GM19043 (cell line): ENCODE measurements at regions not wholly inside any gene's neighbourhood (a gene's known extent, or its start where the extent isn't known, plus 50 kb on each side); places are given as distances from the start of the nearest gene placed in this dataset.

Source experiments
- ATAC-seq: cut with Tn5 transposase; IDR thresholded peaks from one replicate; pipeline ENCODE4 v1.9.1; 2021; ENCODE audit warnings: low read depth; ENCODE audit not compliant: unreplicated experiment

DNA sequence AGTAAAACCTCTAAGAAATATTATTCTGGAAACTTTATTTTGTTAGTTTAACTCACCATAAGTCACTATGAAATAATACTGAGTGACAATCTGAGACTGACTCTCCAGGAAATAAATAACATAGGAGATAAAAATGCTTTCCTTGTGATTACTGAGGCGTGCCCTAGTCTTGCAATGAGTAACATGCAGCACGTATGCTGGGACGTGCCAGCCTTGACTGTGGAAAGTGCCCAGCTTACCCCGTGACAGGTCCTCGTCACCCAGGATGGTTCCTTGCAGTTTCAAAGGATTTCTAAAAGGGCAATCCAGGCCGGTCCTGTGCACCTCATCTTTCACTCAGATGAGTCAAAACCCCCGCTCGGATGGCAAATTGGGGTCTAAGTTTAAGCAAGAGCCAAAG, 720.8 kb upstream of the ADAMTS16 start:
- ATAC-seq = no peak

DNA sequence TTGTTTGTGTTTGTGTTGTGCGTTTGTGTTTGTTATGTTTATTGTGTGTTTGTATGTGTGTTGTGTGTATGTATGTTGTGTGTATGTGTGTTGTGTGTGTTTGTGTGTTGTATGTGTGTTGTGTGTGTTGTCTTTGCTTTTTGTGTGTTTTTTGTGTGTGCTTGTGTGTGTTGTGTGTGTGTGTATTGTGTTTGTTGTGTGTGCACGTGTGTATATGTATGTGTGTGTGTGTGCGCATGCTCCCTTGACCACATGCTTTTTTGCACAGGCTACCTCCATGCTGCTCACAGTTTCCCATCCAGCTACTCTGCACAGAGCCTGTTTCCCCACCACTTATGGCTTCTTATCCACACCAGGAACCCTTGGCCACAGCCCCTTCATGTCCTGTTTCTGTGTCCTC, 720.0 kb upstream of the ADAMTS16 start:
- no peak for ATAC-seq

DNA sequence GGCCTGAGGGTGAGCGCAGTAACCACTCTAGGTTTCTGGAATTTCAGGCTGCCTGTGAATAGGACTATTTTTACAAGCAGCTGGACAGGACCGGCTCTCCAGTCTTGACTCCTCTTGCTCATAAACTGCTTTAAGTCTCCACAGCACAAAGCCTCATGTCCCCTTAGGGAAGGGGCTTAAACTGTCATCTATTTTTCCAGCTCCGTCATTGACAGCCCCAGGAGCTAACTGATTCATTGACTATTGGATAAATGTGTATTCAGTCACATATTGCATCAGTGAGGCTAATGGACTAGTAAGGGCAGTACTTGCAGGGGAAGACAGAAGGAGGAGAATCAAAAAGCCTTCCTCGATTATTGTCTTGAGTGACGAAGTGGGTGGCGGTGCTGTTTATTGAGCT, 719.4 kb upstream of the ADAMTS16 start:
- ATAC-seq = no peak

DNA sequence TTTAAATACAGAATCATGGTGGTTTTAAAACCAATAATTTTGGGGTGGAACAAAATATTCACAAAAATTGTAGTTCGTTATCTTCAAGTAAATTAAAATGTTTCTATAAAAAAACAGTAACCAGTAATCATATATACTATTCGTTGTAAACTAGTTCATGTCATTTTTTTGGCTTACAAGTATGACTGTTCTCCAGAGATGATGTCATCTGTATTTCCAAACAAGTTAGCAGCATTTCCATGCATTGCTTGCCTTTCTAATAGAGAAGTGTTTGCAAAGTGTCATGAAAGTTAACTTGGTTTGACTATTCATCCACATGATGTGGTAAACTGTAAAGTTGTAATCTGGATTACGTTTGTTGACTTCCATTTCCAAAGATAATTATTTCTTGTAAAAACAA, 717.9 kb upstream of the ADAMTS16 start:
- ATAC-seq = no peak

DNA sequence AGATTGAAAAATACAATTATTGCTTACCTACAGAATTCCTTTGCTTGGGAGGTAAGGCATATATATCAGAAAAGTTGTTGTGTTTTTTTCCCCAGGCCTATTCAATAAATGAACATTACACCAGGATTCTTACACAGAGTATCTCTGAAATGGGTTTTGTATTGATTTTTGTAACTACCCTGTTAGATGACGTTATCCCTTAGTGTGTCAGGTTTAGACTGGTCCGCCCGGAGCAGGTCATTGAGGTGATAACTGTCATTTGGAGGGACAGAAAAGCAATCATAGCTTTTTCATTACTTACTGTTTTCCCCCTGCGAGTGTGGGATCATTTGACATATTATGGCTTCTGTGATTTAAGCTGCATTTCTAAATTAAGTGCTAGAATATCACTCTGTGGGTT, 715.2 kb upstream of the ADAMTS16 start:
- ATAC-seq = no peak

DNA sequence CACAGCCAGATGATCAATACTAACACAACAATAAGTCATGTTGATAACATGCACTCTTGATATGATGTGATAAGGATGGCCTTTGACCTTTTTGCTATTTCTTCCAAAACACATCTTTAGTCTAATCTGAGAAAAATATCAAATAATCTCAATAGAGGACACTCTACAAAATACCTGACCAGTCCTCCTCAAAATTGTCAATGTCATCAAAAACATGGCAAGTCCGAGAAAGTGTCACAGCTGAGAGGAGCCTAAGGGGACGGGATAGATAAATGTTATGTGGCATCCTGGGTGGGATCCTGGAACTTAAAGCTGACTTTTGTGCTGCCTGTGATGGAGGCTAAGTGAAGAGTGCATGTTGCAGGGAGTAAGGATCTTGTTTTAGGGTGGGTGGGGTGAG, 699.6 kb upstream of the ADAMTS16 start:
- ATAC-seq = no peak

DNA sequence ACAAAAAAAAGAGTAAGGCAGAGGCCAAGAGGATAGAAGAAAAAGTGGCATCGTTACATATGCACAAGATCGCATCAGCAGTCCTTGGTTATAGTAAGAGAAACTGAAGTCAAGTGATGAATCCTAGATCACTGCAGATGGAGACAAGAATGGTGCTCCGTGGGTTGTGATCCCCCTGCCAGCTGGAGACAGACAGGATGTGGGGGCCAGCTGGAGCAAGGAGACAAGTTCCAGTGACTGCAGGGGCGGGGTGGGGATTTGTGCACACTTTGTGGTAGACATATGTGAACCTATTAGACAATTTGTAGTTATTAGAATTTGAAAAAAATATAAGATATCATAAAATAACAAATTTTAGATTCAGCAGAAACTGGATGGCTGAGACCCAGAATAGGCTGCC, 697.9 kb upstream of the ADAMTS16 start:
- ATAC-seq = no peak

DNA sequence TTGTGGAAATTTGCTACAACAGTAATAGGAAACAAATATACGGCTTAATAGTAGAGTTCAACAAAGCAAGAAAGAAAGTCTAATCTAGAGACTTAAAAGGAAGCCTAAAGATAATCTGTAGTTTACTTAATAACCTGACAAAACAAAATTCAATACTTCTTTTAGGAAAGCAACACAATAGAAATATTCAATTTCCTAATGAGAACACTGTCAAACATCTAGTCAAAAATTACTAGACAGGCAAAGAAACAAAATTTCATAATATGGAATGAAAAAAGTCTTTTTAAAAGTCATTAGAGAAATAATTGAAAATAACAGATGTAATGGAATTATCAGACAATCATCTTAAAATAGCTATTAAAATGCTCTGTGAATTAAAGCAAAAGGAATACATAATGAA, 692.5 kb upstream of the ADAMTS16 start:
- ATAC-seq = no peak

DNA sequence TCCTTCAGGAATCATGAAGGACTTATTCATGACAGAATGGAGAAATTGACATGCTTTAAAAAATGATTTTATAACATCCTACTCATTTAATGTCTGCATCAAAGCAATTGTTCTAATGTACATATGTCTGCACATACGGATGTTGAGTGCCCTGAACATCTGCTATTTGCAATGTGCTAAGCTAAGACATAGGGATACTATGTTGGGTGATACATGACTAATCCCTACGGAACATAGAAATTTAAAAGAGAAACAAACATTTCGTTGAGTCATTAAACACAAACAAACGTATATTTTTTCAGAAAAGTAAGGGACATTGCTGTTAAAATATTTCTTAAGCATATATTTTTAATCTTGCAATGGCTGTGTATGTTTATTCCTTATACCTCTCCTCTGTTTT, 686.5 kb upstream of the ADAMTS16 start:
- no peak for ATAC-seq

DNA sequence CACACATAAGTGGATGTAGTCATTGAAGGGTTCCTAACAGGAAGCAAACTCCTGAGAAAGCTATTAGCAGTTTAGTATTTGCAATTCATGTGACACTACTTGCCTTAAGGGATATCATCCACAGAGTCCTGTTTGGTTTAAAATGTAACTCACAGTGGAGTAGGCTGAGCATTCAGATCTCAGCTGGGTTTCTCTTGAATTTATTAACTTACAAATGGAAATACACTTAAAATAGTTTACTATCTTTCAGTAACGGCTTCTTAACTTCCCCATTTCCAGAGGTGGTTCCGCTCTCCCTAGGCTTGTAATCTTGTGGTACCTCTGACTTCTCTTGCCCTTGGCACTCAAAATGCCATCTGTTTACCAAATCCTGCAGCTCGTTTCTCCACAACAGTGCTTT, 660.7 kb upstream of the ADAMTS16 start:
- no peak for ATAC-seq

DNA sequence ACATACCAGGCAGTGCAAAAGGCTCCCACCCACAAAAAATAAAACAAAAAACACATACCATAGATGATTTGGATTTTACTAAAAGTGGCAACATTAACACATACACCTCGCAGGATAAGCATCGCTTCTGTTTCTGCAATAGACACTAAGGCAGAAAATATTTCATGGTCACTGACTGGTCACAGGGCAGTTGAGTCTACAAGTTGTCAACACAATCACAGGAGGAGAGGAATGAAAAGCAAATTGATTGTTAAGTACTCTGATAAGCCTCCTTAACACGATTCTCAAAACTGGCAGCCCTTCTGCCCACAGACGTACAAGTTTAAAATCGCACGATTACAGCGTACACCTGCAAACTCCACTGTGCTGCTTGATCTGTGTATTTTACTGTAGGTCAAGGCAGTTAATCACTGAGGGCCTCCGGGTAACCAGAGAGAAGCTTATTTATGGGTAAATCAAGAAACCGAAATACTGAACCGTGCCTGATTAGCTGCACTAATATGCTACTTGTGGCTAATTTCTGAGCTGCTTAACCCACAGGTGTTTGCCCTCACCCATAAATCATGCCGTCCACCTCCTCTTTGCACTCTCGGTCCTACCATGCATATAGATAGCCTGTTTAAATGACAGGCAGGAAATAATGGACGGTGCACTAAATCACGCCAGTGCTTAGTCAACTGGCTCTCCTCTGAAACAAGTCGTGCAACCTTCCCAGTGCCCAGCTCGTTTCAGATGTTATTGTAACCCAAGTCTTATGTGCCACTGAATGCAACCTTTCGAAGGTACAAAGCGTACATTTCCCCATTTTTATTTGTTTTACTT, 659.4 kb upstream of the ADAMTS16 start:
- ATAC-seq = no peak

DNA sequence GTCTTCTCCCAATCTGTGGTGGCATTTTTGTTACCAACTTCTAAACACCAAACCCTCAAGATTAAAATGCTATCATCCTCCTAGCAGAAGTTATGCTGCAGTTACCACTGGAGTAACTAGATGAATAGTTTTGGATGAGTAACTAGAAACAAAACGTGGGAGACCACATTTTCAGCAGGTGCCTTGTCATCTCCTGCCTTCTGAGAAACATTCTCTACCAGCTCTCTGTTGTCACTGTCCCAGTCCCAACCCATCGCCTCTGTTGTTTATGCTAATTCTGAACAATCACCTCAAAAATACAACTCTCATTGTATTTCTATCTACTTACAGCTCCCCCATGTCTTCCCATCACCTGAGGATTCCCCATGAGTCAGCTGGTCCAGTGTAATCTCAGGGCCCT, 652.5 kb upstream of the ADAMTS16 start:
- no peak for ATAC-seq

DNA sequence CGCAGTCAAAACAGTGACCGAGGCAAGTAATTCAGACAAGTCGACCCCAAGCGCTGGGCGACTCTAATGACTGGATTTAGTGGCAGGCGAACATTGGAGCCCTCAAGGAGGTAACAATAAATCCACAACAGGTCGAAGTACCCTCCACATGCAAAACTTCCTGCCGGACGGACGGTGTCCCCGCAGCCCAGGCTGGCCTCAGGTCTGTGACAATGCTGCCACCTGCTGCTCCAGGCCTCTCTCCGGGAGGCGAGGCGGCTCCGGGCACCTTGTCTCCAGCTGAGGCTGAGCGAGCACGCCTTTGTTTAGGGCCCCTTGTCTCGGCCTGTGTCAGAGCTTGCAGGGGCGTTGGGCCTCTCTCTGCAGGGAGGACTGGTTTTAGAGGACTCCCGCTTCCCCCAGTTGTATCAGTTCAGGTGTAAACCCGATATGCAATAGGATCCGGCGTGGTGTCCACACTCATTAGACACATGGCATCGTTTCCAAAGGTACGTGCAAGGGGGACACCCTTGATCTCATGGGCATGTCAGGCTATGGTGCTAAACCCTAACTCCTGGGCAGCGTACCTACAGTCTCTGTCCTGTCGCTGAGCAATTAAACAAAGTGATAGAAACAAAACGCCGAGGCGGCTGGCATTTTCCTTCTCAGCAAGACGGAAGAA, 628.0 kb upstream of the ADAMTS16 start:
- no peak for ATAC-seq

DNA sequence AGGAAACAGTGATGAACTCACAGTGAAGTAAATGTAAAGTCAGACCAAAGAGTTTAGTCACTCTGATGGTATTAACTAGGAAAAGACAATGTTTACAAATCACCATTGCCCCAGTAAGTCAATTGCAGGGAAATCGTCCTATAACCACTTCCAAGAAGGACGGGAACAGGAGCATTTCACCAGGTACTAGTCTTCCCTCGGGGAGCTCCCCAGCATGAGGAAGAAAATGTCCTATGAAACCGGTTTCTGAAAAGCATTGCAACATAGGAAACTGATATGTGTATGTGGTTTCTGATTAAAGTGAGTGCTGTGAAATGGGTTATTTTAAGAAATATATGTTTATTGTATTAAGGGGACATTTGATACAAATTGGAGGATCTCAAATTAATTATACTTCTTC, 626.7 kb upstream of the ADAMTS16 start:
- no peak for ATAC-seq

DNA sequence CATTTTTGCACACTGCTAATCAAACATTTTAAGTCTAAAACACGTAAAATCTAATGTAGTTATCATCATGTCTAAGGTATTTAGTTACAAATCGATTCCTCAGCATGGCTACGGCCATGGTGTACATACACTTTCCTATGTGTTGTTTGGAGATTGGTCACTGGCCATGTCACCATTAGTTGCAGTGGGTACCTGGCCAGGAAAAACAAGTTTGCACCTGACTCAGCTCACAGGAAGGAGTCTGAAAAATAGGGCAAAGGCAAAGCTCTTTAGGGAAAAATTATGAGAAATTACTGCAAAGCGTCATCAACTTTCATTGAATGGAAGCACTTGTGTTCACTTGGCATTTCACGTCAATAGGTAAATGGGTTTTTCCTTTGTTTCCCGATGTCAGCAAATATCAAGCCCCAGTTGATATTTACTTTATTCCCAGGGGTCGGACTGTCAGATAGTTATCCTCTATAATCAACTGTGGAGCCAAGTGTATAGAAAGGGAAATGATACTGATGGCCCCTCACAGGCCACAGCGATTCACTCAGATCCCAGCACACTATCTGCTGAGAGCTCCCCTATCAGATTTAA, 626.0 kb upstream of the ADAMTS16 start:
- no peak for ATAC-seq

DNA sequence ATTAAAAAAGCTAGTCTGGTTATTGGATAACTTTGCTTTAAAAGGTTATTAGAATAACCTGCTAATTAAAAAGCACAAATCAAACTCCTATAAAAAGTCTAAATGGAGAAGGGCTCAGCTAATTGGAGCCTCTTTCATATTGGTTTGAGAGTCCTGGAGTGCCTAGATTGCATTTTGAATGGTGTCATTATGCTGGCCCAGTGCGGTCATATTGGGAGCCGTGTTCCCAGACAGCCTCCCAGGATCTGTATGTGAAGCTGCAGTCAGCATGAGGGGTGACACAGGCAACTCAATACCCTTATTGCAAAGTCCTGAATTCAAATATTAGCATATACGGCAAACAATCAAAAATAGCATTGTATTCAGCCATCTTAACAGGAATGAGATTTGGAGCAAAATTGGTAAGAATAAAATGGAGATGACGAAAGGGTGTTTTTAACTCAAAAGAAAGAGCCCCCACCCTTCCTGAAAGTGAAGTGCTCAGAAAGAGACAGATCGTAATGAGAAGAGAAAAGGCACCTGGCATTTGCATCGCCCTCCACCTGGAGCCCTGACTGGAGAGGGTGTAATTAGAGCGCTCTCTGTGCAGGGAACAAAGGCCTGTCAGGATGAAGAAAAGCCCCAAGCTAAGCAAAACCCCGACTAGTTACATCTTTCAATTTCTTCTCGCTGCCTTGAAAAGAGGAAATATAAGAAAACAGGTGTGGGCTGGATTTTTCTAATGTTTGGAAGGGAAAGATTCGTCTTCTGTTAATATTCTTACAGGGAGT, 621.0 kb upstream of the ADAMTS16 start:
- no peak for ATAC-seq

DNA sequence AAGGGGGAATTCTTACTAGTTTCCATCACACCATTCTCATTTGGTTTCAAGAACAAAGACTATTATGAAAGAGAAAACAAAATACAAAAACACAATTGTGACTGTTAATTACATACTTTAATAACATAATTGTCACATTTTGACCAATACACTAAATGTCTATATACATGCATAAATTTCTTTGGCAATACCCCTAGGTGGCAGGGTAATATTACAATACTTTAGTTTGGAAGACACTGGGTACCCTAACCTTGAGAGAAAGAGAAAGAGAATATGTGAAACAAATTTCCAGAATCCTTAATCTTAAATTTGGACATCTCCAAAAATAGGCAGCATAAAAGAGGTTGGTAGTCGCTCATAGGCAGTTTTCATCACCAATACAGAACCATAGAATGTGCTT, 619.6 kb upstream of the ADAMTS16 start:
- no peak for ATAC-seq

DNA sequence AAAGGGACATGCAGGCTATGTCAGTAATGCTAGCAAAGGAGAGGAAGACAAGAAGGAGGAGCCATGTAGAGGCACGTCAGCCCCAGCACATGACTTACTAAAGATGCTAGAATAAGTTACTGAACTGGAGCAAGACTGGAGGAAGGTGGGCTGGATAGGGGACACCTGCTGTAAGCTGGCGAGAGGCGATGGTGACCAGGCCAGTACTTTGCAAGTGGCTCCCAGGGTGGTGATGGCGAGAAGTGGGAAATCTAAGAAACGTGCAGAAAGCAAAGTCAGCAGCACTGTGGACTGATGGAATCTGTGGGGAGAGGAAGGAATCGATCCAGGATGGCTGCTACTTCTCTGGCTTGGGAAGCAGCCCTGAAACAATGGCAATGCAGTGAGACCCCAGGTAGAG, 617.1 kb upstream of the ADAMTS16 start:
- ATAC-seq = no peak

DNA sequence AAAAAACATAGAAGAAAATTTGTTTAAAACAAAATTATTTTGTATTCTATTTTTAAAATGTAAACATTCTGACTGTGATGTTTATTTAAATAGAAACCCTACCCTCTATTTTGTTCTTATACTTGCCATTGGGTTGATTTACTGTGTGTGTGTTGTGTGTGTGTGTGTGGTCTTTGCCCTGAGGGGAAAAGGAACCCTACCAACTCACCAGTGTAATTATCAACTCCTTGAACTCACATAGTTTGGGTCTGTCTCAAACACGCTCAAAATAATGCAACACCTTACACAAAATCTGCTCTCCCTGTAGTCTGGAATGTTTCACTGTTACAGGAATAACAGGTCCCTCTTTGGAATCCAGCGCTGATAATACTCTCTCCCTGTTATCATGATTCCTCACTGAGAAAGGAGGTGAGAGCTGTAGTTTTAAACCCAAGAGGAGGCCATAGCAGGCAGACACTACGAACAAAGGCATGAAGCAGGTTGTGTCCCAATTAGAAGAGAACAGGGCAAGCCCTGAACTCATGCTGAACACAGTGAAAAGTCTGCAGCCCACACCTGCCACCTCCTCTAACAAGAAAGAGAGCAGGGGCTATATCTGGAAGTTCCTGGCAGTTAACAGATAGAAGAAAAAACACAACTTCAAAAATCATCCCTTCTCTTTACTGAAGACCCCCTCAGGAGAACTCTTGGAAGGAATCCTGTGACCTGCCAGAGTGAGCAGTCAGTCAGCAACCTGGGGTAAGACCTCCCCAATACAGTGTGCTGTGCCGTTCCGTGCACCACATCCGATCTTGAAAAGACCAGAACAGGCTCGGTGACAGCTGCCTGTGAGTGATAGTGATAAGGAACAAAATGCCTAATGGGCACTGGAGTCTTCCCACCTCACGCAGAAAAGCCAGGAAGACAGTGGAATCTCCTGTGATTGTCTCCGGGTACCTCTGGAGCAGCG, 608.1 kb upstream of the ADAMTS16 start:
- no peak for ATAC-seq

DNA sequence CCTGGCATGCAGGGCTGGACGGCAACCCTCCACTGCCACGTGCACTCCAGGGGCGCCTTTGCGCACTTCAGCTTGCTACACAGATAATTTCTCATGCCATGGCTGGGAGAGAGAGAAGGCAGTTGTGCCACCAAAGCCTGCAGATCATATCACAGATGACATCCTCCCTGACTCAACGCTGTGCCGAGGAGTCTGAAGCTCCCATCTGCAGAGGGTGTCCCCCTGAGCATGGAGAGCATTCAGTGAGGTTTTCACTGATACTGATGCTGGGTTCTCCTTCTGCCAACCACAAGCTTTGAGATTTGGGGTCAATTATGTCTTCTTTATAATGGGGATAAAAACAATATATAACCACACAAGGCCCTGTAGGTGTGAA, 607.4 kb upstream of the ADAMTS16 start:
- no peak for ATAC-seq
